ENCODE measurements at regions not wholly inside any gene's neighbourhood (a gene's known extent, or its start where the extent isn't known, plus 50 kb on each side); places are given as distances from the start of the nearest gene placed in this dataset.
A peak's percentile ranks its signal among the peaks of the same experiment; 100 is the strongest.
"Not testable (repeated sequence)": the region's sequence is repeated elsewhere in the genome, so short reads cannot be mapped to it uniquely, and the experiment has no call there.

DNA sequence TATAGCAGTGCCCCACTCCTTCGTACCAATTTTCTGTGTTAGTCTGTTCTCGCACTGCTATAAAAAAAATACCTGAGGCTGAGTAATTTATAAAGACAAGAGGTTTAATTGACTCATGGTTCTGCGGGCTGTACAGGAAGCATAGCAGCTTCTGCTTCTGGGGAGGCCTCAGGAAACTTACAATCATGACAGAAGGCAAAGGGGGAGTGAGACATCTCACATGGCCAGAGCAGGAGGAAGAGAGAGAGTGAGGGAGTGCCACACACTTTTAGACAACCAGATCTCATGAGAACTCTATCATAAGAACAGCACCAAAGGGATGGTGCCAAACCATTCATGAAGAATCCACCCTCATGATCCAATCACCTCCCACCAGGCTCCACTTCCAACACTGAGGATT is 133.8 kb upstream of the USP9X start:
- not testable (repeated sequence) for DNase-seq

DNA sequence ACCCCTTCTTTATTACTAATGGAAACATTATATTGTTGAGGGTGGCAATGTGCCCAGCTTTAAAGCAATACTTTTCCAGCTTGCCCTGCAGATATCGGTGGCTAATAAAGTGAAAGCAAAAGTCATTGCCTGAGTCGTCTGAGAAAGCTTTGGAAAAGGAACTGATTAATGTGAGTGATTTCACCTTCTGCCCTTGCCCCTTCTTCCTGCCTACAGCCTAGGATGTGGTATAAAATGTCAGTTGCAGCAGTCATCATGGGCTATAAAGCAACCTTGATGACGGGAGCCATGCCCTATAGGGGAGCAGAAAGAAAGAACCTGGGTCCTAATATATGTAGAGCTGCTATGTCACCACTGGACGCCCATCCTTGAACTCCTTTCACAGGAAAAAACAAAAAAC is 132.4 kb upstream of the USP9X start:
- DNase-seq = peak; percentile 76

DNA sequence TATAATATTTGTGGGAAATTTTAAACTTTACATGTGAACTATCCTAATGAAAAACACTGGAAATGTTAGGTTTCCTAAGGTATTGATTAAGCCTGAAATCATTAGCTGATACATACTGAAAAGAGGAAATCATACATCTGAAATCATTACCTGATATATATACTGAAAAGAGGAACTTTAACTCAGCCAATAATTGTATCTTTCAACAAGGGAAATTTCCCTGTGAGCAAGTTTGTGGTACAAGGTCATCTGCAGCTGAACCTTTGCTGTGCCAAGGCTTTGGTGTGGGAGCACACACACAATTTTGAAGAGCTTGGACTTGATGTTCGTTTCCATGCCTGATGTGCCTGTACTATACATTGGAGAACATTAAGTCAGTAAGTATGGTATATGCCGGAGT is 131.9 kb upstream of the USP9X start:
- DNase-seq = peak; percentile 26

DNA sequence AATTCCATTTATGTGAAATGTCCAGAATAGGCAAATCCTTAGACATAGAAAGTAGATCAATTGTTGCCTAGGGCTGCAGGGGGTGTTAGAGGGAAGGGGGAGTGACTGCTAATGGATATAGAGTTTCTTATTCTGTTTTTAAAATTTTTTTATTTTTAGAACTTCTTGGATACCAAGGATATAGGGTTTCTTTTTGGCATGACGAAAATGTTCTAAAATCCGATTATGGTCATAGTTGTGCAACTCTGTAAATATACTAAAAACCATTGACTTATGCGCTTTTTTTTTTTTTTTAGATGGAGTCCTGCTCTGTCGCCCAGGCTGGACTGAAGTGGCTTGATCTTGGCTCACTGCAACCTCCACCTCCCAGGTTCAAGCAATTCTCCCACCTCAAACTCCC is 125.2 kb upstream of the USP9X start:
- DNase-seq = no peak

- DNase-seq = no peak
These were observed 122.3 kb upstream of the USP9X start for GRCh38 chrX:40962793-40963407.

DNA sequence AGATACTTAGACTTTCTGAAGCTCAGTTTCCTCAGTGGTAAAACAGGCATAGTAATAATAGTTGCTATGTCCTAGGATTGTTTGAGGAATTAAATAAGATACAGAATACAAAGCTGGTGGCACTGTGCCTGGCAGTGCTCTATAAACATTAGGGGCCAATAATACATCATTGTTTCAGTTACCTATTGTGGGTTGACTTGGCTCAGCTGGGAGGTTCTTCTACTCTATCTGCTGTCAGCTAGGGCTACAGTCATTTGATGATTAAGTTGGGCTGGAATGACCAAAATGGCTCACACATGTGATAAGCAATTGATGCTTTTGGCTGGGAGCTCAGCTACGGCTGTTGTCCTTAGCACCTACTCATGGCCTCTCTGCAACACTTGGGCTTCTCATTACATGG is 121.2 kb upstream of the USP9X start:
- DNase-seq = no peak

DNA sequence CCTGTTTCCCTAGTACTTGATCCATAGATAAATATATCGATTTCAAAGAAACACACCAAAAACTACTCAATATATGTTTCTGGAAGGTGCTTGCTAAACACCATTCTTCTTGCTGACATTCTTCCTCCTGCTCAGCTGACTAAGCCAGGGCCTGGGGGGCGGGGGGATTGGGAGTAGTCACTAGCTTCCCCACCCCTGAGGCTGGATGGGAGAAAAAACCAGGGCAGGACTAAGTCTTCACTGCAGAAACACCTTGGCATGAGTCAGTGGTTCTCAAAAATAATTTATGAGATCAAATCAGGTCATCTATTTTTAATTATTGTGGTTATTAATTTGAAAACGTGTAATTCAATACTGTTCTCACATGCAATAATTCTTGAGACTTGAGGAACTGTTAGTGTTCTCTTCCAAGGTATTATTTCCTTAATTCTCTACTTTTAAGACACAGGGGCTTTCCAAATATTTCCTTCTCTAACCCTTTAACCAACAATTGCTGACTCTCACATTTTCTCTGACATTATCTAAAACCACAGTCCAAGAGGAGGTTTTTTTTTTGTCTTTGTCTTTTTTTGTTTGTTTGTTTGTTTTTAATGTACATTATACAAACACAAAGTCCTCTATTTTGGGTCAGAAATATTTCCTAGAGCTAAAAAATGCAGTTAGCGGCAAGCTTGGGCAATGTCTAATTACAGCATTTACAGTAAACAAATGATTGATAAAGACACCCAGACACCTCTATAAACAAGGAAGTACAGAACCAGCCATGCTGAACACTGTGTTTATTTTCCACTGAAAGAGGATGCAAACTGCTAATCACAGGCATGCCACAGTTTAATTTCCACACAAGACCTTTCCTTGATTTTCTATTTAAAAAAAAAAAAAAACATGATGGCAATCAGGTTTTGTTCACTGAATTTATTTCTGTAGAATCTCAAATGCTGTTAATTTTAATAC is 120.3 kb upstream of the USP9X start:
- DNase-seq = no peak

GRCh38 chrX:40966213-40966820 is 118.9 kb upstream of the USP9X start:
- DNase-seq = no peak

GRCh38 chrX:40968180-40968579 is 117.1 kb upstream of the USP9X start:
- DNase-seq = no peak

GRCh38 chrX:40971736-40972135 is 113.5 kb upstream of the USP9X start:
- no peak for DNase-seq

- no peak for DNase-seq
These were observed 111.6 kb upstream of the USP9X start for GRCh38 chrX:40973619-40974018.

DNA sequence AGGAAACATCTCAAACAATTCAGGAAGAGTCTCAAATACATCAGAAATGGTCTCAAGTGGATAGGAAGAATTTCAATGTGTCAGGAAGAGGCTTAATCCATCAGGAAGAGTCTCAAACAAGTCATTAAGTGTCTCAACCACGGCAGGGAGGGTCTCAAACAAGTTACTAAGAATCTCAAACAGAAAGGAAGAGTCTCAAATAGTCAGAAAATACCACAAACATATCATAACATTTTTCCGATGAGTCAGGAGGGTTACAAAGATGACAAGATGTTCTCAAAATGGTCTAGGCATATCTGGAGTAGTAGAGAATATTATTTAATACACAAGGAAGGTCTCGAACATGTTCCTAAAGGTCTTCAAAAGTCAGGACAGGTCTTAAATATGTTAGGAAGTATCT is 109.3 kb upstream of the USP9X start:
- DNase-seq = no peak

DNA sequence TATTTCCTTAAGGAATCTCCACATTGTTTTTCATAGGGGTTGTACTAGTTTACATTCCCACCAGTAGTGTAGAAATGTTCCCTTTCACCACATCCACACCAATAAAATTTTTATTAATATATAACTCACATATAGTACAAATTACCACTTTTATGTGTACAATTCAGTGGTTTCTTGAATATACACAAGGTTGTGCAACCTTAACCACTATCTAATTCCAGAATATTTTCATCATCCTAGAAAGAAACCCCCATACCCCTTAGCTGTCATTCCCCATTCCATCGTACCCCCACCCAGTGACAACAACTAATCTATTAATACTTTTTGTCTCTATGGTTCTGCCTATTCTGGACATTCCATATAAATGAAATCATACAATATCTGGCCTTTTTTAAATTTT is 108.3 kb upstream of the USP9X start:
- no peak for DNase-seq

DNA sequence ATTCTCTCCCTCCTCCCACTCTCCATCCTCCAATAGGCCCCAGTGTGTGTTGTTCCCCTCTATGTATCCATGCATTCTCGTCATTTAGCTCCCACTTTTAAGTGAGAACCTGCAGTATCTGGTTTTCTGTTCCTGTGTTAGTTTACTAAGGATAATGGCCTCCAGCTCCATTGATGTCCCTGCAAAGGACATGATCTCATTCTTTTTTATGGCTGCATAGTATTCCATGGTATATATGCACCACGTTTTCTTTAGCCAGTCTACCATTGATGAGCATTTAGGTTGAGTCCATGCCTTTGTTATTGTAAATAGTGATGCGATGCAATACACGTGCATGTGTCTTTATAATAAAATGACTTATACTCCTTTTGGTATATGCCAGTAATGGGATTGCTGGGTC is 100.3 kb upstream of the USP9X start:
- no peak for DNase-seq

DNA sequence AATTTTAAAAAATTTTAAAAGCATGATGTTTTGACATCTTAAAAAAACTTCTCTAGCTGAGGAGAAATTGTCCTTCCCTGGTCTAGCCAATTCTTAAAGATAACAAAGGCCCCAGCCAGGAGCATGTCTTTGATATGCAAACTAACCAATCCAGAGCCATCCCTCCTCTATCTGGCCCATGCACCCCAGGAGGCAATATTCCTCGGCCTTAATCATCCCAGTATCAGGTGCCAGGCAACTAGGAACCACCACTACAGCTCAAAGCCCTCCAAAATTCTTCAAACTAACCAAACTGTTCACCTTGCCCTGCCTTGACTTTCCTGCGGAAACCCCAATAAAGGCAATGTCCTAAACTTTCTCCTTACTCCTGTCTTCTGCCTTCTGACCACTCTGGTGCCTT is 97.8 kb upstream of the USP9X start:
- no peak for DNase-seq

DNA sequence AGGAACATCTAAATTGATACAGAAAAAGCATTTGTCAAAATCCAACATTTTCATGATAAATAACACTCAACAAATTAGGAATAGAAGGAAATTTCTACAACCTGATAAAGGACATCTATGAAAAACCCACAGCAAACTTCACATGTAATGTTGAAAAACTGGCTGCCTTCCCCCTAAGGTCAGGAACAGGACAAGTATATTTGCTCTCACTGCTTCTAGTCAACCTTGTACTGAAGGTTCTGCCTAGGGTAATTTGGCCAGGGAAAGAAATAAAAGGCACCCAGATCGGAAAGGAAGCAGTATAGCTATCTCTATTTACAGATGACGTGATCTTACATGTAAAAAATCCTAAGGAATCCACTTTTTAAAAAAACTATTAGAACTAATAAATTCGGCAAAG is 97.1 kb upstream of the USP9X start:
- DNase-seq = no peak

GRCh38 chrX:40993395-40993794 is 91.8 kb upstream of the USP9X start:
- DNase-seq = not testable (repeated sequence)

- DNase-seq = peak; percentile 83
These were observed 88.2 kb upstream of the USP9X start for GRCh38 chrX:40996886-40997530.

DNA sequence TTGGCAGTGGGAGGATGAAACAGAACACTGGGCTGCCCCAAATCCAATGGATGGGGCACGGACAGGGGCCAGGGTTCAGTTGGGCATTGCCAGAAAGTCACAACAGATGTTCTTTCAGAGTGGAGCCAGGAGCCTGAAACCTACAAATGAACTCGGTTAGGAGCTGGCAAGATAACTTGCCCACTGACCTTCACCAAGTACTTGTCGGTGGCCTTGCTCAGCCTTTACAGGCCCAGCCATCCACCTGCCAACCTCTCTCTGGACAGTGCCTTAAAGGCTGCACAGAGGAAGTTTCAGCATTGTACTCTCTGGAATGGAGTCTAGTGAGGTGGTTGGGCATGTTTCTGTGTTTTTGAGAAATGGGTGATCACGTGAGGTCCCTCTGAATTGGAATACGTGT is 87.1 kb upstream of the USP9X start:
- DNase-seq = no peak

DNA sequence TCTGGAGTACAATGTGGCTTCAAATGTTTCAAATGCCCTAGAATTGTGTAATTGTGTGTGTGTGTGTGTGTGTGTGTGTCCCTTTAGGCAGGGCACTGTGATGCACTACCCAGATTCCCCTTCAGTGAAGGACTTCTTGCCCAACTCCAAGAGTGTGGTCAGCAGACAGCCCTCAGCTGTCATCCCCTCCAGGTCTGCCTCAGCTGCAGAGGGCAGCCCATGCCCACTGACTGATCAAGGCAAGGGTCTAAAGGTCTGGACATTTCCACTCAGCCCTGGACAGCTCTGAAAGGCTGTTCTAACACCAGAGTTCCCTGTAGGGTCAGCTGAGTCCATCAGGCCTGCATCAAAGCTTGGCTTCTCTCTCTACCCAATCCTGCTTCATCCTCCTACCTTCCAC is 83.9 kb upstream of the USP9X start:
- peak; percentile 9 for DNase-seq

DNA sequence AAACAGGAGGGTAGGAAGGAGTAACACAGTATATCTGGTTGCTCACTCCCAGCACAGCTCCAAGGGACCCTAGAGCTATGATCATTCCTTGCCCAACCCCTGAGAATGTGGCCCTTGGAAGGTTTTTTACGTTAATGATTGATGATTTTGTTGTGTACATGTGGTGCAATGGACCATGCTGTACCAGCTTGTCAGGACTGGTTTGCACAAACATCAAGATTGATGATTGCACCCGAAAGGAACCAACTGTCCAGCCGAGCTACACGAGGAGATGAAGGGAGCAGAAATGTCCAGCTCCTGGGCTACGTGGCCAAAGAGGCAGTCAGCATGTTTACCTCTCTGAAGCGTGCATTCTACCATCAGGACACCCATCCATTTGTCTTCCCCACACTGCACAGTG is 83.2 kb upstream of the USP9X start:
- DNase-seq = no peak

- DNase-seq = no peak
These were observed 81.6 kb upstream of the USP9X start for GRCh38 chrX:41003506-41004270.

All from suppressor macrophage treated with lipopolysaccharide for 4 hours (primary cell).